K562 (cell line): ENCODE measurements at regions not wholly inside any gene's neighbourhood (a gene's known extent, or its start where the extent isn't known, plus 50 kb on each side); places are given as distances from the start of the nearest gene placed in this dataset.
A peak's percentile ranks its signal among the peaks of the same experiment; 100 is the strongest.

Source experiments
- ATAC-seq: fragments of 200-7000 bp; cut with Tn5 transposase; 3 replicates; pipeline ENCODE4 v1.9.1; 2020; ENCODE audit warnings: moderate library complexity
- BruUV-seq: library from RNA; stranded (reverse); fragments of 400-500 nt; replicated peaks from 2 replicates; lab custom pipeline; 2021; lab: Mats Ljungman, UMichigan
- CTCF ChIA-PET: fragments of 300-600 bp; formaldehyde crosslinking; extraction: SDS; loops from one replicate; lab custom pipeline; 2021; ENCODE audit warnings: low intra/inter-chr PET ratio; lab: Yijun Ruan, JAX
- POLR2A ChIA-PET: fragments of 300-600, 350-650 bp; sonication (Branson Sonifier 250); formaldehyde crosslinking; extraction: SDS; loops from one replicate; lab custom pipeline; 2021; ENCODE audit warnings: antibody characterized with exemption, inconsistent platforms; lab: Yijun Ruan, JAX
- DNase-seq, 4 experiments: peaks; one replicate each; pipeline versions ENCODE4 v3.0.0 to v3.0.0-alpha.2; 2011 to 2018; ENCODE audit warnings: low spot score in 3 of 4, mixed read lengths in 3 of 4; ENCODE audit errors: extremely low read depth in 1 of 4
- FAIRE-seq: peaks from 2 replicates; lab custom pipeline; 2011; peaks lifted over from hg19 to GRCh38; lab: Jason Lieb, UNC
- H2AFZ ChIP-seq: 2 replicates; pipeline ENCODE4 v1.6.0; 2011; ENCODE audit warnings: low read depth, low read length, control low read depth, inconsistent platforms
- H3K27ac ChIP-seq: fragments of 200-600 bp; 3 replicates; pipeline ENCODE4 v1.8.0; 2011; ENCODE audit warnings: low read depth, mild to moderate bottlenecking, control low read depth, inconsistent platforms, low read length, moderate library complexity, mixed read lengths; ENCODE audit errors: extremely low read depth
- H3K27me3 ChIP-seq, 2 experiments: fragments of 300-600 bp in 1 of 2; 2 replicates in 1 of 2; 3 replicates in 1 of 2; pipeline versions ENCODE4 v1.6.0 to v1.8.0; 2011; ENCODE audit warnings: inconsistent platforms in 2 of 2, low read length in 2 of 2, mild to moderate bottlenecking in 1 of 2, mixed read lengths in 1 of 2, moderate library complexity in 1 of 2; ENCODE audit not compliant: control insufficient read depth in 2 of 2, insufficient read depth in 2 of 2
- H3K36me3 ChIP-seq: fragments of 300-600 bp; 3 replicates; pipeline ENCODE4 v1.8.0; 2011; ENCODE audit warnings: mild to moderate bottlenecking, low read length, inconsistent platforms; ENCODE audit not compliant: control insufficient read depth, insufficient read depth
- H3K4me1 ChIP-seq, 2 experiments: fragments of 200-600 bp in 1 of 2; replicated peaks in 1 of 2; 2 replicates in 1 of 2; 3 replicates in 1 of 2; pipeline versions ENCODE4 v1.5.1 to v1.8.0; 2011; ENCODE audit warnings: inconsistent platforms in 2 of 2, low read length in 2 of 2, mild to moderate bottlenecking in 1 of 2, mixed read lengths in 1 of 2, moderate library complexity in 1 of 2; ENCODE audit not compliant: control insufficient read depth in 2 of 2, insufficient read depth in 2 of 2
- H3K4me2 ChIP-seq: 2 replicates; pipeline ENCODE4 v1.6.1; 2011; ENCODE audit warnings: low read length, control low read depth, inconsistent platforms, mixed read lengths; ENCODE audit not compliant: insufficient read depth
- H3K4me3 ChIP-seq: fragments of 200-600 bp; sonication (generic), shearing (Covaris generic); 2 replicates; pipeline ENCODE4 v1.5.1; 2016; ENCODE audit warnings: control low read depth, inconsistent platforms
- H3K79me2 ChIP-seq: fragments of 200-600 bp; 3 replicates; pipeline ENCODE4 v1.8.0; 2011; ENCODE audit warnings: low read length, inconsistent platforms; ENCODE audit not compliant: control insufficient read depth, insufficient read depth
- H3K9ac ChIP-seq, 2 experiments: 2 replicates each; pipeline versions ENCODE4 v1.6.0 to v1.6.1; 2011; ENCODE audit warnings: low read depth in 2 of 2, low read length in 2 of 2, control low read depth in 1 of 2, inconsistent platforms in 1 of 2, mild to moderate bottlenecking in 1 of 2, mixed read lengths in 1 of 2; ENCODE audit not compliant: insufficient read depth in 1 of 2
- H3K9me1 ChIP-seq: one replicate; pipeline ENCODE4 v1.6.0; 2011; ENCODE audit warnings: inconsistent platforms, mild to moderate bottlenecking, low read length, moderate library complexity; ENCODE audit not compliant: control insufficient read depth, insufficient read depth
- H3K9me3 ChIP-seq: replicated peaks from 2 replicates; pipeline ENCODE4 v1.5.1; 2011; ENCODE audit warnings: low read depth, low read length, inconsistent platforms; ENCODE audit not compliant: control insufficient read depth, insufficient read depth
- H4K20me1 ChIP-seq: replicated peaks from 2 replicates; pipeline ENCODE4 v1.6.1; 2011; ENCODE audit warnings: low read length, inconsistent platforms, mixed read lengths; ENCODE audit not compliant: control insufficient read depth, insufficient read depth
- IRF2 ChIP-seq: sonication (generic); formaldehyde crosslinking; IDR thresholded peaks from 2 replicates; pipeline ENCODE4 v1.8.1; 2022; ENCODE audit warnings: mild to moderate bottlenecking, missing genetic modification reagents
- MTA2 ChIP-seq: fragments of 450-650 bp; IDR thresholded peaks from 2 replicates; pipeline ENCODE4 v1.6.1; 2016; ENCODE audit warnings: low read depth
- NR2C2 ChIP-seq, 2 experiments: fragments of 200-800 bp in 1 of 2; sonication (Bioruptor generic) in 1 of 2; sonication (generic) in 1 of 2; formaldehyde crosslinking in 1 of 2; IDR thresholded peaks; 2 replicates each; pipeline versions ENCODE4 v1.6.1 to v1.8.0; 2016 to 2022; ENCODE audit warnings: mild to moderate bottlenecking in 1 of 2, missing compliant biosample characterization in 1 of 2, missing genetic modification characterization in 1 of 2, missing genetic modification reagents in 1 of 2
- SPI1 ChIP-seq: IDR thresholded peaks from 2 replicates; pipeline ENCODE4 v1.6.1; 2011; ENCODE audit warnings: low read depth, low read length, control low read depth, borderline replicate concordance
- ZBTB40 ChIP-seq, 2 experiments: fragments of 450-650 bp in 1 of 2; sonication (generic) in 1 of 2; formaldehyde crosslinking in 1 of 2; IDR thresholded peaks; 2 replicates each; pipeline versions ENCODE4 v1.7.1 to v1.9.0; 2016 to 2022; ENCODE audit warnings: inconsistent platforms in 1 of 2, mild to moderate bottlenecking in 1 of 2, missing genetic modification reagents in 1 of 2
- ZNF140 ChIP-seq: fragments of 250-450 bp; sonication (Bioruptor Pico); IDR thresholded peaks from 2 replicates; pipeline ENCODE4 v1.8.0; 2021; ENCODE audit warnings: moderate library complexity, mild to moderate bottlenecking, inconsistent platforms
- ZNF347 ChIP-seq: fragments of 450-650 bp; formaldehyde crosslinking; IDR thresholded peaks from 2 replicates; pipeline ENCODE4 v1.4.0; 2020; ENCODE audit warnings: low read depth, mild to moderate bottlenecking, moderate library complexity
- WGBS: fragments of 100-300 bp; shearing (Covaris generic); methylation state at CpG from one replicate; pipeline ENCODE4 v1.1.6; 2016; ENCODE audit warnings: low coverage, mixed read lengths; ENCODE audit not compliant: insufficient coverage; ENCODE audit errors: missing lambda C conversion rate; 5-methylcytosine and 5-hydroxymethylcytosine counted together
- in situ Hi-C: fragments of 300-500 bp; cut with MboI; formaldehyde crosslinking; loops from 4 replicates; pipeline ENCODE4 v1.15.0; 2018; ENCODE audit warnings: inconsistent platforms, mixed read lengths
- intact Hi-C: fragments of 100-400 bp; cut with micrococcal nuclease; formaldehyde crosslinking; loops from 2 replicates; pipeline ENCODE4 v1.14.2; 2022
- TF ChIP-seq, protein P1 (sequence below): fragments of 450-650 bp; IDR thresholded peaks from 2 replicates; pipeline ENCODE4 v1.6.1; 2016; ENCODE audit warnings: borderline replicate concordance

DNA sequence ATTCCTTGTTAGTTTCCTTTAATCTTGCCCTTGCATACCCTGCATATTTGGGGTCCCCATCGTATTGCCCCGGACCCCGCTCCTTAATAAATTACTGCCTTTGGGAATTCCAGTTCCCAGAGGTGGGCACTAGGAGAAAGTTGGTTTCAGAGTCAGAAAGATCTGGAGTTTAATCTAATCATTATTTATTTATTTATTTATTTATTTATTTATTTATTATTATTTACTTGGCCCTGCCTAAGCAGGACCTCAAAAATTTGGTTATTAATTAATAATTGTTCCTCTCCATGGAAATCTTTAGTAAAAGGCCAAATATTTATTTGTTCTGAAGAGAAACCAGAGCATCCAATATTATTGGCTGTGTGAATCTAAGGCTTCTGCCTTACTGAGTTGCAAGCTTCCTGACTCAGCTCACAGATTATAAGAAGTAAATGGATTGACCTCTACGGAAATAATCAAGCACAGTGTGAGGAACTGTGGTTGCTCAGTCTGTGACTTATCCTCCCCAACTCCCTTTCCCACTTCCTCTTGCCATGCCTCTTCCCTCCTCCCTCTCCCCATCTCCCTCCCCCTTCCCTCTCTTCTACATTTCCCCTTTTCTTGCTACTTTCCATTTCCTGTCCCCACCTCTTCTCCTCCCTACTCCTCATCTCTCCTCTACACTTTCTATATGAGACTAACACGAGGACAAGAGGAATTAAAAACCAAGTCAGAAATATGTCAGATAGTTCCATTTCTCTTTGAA, 61.5 kb upstream of the AP1S2 start:
- Histone ChIP-seq H2AFZ (no peak overlapping the region), H3K4me3 (no peak overlapping the region), H3K27ac (no peak overlapping the region), H3K36me3 (no peaks in the 10 kb centered on the region), H3K27me3 (no peaks in the 10 kb centered on the region), H3K9ac (no peak overlapping the region), H4K20me1 (no peaks in the 10 kb centered on the region), H3K4me1 (no peaks in the 10 kb centered on the region), H3K9me3 (no peaks in the 10 kb centered on the region), H3K79me2 (no peaks in the 10 kb centered on the region), H3K4me2 (no peak overlapping the region), H3K9me1 (no peaks in the 10 kb centered on the region)
- 2% methylated on average over 4 of the region's 5 CpGs for WGBS
- peak in 1 of 4 experiments; percentile 8 for DNase-seq
- ATAC-seq = no peak
- FAIRE-seq = no peak
- ChIA-PET CTCF (no interaction called here), POLR2A (interaction anchor here (1.0 kb wide), 1 partner anchor 61 kb away, joined by 3 read pairs; no protein-coding TSS in a partner anchor)
- in situ Hi-C loops (no loop called here), intact Hi-C loops (no loop called here)
- no TSS peak for BruUV-seq
- peak; percentile 78; the same call in 1 of the 2 replicates for TF ChIP-seq SPI1
- TF ChIP-seq ZNF140 (CRISPR knock-in tag) = no peak
- TF ChIP-seq ZNF347 (CRISPR knock-in tag) = no peak
- TF ChIP-seq MTA2 = no peak
- TF ChIP-seq, protein P1, sequence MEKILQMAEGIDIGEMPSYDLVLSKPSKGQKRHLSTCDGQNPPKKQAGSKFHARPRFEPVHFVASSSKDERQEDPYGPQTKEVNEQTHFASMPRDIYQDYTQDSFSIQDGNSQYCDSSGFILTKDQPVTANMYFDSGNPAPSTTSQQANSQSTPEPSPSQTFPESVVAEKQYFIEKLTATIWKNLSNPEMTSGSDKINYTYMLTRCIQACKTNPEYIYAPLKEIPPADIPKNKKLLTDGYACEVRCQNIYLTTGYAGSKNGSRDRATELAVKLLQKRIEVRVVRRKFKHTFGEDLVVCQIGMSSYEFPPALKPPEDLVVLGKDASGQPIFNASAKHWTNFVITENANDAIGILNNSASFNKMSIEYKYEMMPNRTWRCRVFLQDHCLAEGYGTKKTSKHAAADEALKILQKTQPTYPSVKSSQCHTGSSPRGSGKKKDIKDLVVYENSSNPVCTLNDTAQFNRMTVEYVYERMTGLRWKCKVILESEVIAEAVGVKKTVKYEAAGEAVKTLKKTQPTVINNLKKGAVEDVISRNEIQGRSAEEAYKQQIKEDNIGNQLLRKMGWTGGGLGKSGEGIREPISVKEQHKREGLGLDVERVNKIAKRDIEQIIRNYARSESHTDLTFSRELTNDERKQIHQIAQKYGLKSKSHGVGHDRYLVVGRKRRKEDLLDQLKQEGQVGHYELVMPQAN = no peak
- TF ChIP-seq ZBTB40 (IDR thresholded peaks at IDR 0.05) = peak; percentile 61; the same call in 1 of the 2 replicates
- no peak for TF ChIP-seq ZBTB40 (CRISPR knock-in tag; IDR thresholded peaks at IDR 0.05)
- no peak for TF ChIP-seq NR2C2 (CRISPR knock-in tag; IDR thresholded peaks at IDR 0.05)
- TF ChIP-seq NR2C2 (tag; IDR thresholded peaks at IDR 0.05) = peak; percentile 16; the same call in 1 of the 2 replicates
- no peak for TF ChIP-seq IRF2
